ENCODE measurements at regions not wholly inside any gene's neighbourhood (a gene's known extent, or its start where the extent isn't known, plus 50 kb on each side); places are given as distances from the start of the nearest gene placed in this dataset.

GRCh38 chr16:66050991-66051390, 315.5 kb upstream of the CDH5 start:
- no peak for TF ChIP-seq CTCF (IDR thresholded peaks at IDR 0.05; ENCODE audit: insufficient read depth, low read depth, low read length)
- no peak for TF ChIP-seq EZH2 (IDR thresholded peaks at IDR 0.05; ENCODE audit: insufficient read depth, low read length)
